Activated CD4-positive, alpha-beta T cell treated with anti-CD3 and anti-CD28 coated beads, Interleukin-2, amount 50 U/mL, for 48 hours (primary cell): ENCODE measurements at regions not wholly inside any gene's neighbourhood (a gene's known extent, or its start where the extent isn't known, plus 50 kb on each side); places are given as distances from the start of the nearest gene placed in this dataset.
A peak's percentile ranks its signal among the peaks of the same experiment; 100 is the strongest.

Experiments
- DNase-seq, 2 experiments: peaks; one replicate each; pipeline ENCODE4 v3.0.0-alpha.2; 2020

- no peak for DNase-seq
Observed at GRCh38 chr17:34874478-34874877, 86.8 kb downstream of the CCT6B start.

DNA sequence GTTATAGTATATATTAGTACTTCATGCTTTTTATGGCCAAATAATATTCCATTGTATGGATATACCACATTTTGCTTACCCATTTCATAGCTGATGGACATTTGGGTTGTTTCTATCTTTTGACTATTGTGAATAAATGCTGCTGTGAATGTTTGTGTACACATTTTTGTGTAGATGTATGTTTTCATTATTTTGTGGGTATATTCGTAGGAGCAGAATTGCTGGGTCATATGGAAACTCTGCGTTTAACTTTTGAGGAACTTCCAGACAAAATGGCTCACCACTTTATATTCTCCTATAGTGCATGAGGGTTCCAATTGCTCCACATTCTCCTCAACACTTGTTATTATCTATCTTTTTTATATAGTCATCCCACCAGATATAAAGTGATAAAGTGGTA, 88.6 kb downstream of the CCT6B start:
- DNase-seq, result no peak

GRCh38 chr17:34869641-34870040, 91.6 kb downstream of the CCT6B start:
- DNase-seq, result no peak

- no peak for DNase-seq
Observed at GRCh38 chr17:34865716-34866115, 95.5 kb downstream of the CCT6B start.

DNA sequence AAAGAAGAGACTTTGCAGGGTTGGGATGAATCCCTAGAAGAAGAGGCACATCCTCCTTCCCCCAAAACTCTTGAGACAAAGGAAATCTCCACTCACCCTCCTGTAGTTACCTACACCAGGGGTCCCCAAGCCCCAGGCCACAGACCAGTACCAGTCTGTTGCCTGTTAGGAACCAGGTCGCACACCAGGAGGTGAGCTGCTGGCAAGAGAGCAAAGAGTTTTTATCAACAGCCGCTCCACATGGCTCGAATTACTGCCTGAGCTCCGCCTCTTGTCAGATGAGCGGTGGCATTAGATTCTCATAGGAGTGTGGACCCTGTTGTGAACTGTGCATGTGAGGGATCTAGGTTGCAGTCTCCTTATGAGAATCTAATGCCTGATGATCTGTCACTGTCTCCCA, 98.9 kb downstream of the CCT6B start:
- no peak for DNase-seq

DNA sequence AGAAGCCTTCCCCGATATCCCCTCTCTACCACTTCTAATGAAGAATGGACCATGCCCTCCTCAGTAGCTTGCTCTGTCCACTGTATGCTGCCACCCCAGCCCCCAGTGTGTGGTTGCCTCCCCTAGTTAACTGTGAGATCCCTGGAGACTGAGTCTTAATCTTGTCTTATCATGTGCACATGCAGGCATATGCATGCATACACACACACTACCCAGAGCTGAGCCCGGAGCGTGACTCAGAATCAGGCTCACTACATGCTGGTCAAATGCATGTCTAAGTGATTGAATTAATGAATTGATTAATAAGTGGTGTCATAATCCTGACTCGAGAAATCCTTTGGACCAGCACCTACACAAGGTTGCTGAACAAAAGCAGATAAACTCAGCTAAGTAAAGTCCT, 99.4 kb downstream of the CCT6B start:
- no peak for DNase-seq

DNA sequence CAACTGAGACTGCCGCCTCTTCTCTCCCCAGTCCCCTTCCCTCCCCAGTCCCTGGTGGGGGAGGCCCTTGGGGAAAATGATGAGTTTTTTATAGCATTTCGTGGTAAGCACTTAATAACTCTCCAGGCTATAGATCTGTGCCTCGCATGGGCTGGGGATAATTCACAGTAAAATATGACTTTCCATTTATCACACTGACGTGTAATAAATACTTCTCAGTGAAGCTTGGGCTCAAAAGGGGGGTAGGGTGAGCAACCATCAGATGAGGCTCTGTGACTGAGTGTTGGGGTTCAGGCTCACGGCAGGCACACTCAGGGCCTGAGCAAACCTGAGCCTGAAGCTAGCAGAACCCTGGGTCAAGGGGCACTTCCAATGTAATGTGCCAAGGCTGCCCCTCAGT, 101.6 kb downstream of the CCT6B start:
- DNase-seq, result peak; percentile 5 to 19

DNA sequence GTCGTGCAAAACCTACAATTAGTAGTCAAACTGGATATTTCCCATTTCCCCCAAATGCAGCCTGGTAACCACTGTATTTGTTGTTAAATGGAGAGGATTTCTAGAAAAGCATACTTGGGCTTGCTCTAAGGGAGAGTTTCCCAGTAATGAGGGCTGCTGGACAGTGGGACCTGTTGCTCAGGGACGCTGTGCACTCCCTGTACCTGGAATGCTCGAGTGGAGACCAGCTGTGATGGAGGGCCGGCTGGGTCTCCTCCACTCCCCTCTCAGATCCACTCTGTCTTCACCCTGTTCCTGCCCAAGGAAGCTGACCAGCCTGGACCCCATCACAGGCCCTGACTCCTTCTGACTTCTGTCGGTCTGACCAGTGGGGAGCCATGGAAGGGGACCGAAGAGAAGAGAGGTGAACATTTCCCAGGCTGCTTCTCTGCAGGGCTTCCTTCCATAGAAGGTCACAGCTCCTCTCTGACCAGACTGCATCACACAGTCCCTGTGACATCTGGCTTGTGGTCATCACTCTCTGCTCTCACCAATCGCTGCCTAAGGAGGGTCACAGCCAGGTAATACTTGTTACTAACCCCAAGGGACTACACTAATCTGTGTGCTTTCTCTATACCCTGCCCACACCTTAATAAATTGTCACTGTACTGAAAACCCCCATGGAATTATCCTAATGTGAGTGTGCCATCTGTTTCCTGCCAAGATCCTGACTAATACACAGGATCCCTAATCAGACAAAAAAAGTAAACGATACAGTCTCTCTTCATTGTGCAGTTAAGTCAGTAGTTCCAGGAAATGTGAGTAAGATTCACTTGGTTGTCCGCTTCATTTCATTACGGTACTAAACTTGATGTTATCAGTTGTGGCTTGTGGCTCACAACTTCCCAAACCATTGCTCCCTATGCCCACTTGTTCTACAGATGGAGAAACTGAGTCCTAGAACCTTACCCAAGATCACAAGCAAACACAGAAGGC, 102.4 kb downstream of the CCT6B start:
- peak; percentile 3 to 16 for DNase-seq

- no peak for DNase-seq
Observed at GRCh38 chr17:34853924-34854323, 107.3 kb downstream of the CCT6B start.

DNA sequence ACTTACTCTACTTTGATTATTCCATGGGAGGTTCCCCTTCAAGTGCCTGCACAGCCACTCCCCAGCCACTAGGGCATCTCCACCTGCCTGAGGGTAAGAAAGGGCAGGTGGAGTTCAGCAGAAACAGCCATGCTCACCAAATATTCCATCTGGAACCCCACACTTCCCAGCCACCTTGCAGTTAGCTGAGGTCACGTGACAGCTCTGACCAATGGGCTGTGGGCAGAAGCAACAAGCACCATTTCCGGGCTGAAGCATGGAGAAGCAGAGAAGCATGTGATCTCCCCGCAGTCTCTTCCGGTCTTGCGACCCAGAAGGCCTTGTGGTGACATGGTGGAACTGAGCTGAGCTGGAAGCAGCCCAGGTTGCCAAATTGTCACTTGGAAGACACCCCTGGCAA, 108.6 kb downstream of the CCT6B start:
- no peak for DNase-seq

GRCh38 chr17:34851961-34852540, 109.2 kb downstream of the CCT6B start:
- DNase-seq, result no peak

DNA sequence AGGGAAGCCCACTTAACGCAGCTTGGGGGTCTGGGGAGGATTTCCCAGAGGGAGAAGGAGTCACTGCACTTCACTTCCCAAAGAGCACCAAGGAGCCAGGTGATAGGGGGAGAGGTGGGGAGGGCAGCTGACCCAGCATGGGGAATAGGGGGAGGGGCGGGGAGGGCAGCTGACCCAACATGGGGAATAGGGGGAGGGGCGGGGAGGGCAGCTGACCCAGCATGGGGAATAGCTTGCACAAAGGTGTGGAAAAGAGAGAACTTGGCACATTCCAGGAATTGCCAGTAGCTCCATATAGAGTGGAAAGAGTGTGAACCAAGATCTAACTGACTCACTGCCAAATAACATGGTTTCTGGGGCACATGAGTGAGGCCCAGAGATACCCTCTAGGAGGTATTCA, 110.3 kb downstream of the CCT6B start:
- no peak for DNase-seq

- DNase-seq, result no peak
Observed at GRCh38 chr17:34850023-34850422, 111.2 kb downstream of the CCT6B start.

DNA sequence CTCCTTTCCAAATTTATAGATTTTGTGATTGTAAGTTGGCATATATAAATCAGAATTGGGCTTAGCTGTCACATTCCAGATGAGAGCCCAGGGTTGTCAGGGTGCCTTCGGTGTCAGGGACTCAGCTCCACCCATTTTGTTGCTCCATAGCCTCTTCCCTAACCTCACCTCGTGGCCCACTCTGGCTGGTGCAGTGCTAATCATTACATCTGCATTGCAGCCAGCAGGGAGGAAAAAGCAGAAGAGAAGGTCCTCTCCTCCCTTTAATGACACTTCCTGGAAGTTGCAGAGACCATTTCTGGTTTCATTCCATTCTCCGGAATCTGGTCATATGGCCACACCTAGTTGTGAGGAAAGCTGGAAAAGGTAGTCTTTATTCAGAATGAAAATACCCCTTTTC, 113.3 kb downstream of the CCT6B start:
- DNase-seq, result no peak

- DNase-seq, result no peak
Observed at GRCh38 chr17:34845296-34845695, 116.0 kb downstream of the CCT6B start.

- DNase-seq, result no peak
Observed at GRCh38 chr17:34843682-34844081, 117.6 kb downstream of the CCT6B start.

- no peak for DNase-seq
Observed at GRCh38 chr17:34842235-34842634, 119.0 kb downstream of the CCT6B start.

DNA sequence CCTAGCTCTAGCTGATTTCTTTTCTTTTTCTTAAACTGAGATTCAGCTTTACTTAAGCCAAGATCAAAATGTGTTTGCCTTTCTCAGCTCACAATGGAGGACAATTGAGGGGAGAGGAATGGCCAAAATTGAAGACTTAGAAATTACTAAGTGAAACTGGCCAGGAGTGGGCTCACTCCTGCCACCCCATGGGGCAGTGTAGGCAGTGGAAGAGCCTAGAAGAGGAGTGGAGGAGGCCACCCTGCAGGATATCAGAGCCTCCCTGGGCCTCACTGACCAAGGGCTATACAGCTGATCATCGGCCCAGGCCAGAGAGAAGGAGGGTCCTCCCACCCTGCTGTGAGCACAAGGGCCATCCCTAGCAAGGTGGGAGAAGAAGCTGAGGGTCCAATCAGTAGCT, 119.8 kb downstream of the CCT6B start:
- DNase-seq, result no peak

GRCh38 chr17:34840750-34841149, 120.5 kb downstream of the CCT6B start:
- DNase-seq, result no peak

- no peak for DNase-seq
Observed at GRCh38 chr17:34837876-34838478, 123.3 kb downstream of the CCT6B start.

GRCh38 chr17:34832376-34832775, 128.9 kb downstream of the CCT6B start:
- no peak for DNase-seq

- DNase-seq, result no peak
Observed at GRCh38 chr17:34827008-34827407, 134.3 kb downstream of the CCT6B start.

- DNase-seq, result no peak
Observed at GRCh38 chr17:34826332-34826731, 134.9 kb downstream of the CCT6B start.

DNA sequence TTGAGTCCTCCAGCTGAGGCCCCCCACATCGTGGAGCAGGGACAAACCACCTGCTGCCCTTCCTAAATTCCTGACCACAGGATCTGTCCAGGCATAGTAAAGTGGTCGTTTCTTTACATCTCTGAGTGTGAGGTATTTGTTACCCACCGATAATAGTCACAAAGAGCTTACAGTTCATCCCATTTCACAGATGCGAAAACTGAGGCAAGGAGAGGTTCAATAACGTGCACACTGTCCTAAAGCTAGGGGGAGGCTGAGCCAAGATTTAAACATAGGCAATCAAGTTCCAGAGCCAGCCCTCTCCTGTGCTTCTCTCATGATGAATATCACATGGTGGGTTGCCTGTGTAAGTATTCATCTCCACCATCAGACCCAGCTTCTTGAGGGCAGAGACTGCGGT, 135.4 kb downstream of the CCT6B start:
- DNase-seq, result no peak
